ENCODE measurements at regions not wholly inside any gene's neighbourhood (a gene's known extent, or its start where the extent isn't known, plus 50 kb on each side); places are given as distances from the start of the nearest gene placed in this dataset.

DNA sequence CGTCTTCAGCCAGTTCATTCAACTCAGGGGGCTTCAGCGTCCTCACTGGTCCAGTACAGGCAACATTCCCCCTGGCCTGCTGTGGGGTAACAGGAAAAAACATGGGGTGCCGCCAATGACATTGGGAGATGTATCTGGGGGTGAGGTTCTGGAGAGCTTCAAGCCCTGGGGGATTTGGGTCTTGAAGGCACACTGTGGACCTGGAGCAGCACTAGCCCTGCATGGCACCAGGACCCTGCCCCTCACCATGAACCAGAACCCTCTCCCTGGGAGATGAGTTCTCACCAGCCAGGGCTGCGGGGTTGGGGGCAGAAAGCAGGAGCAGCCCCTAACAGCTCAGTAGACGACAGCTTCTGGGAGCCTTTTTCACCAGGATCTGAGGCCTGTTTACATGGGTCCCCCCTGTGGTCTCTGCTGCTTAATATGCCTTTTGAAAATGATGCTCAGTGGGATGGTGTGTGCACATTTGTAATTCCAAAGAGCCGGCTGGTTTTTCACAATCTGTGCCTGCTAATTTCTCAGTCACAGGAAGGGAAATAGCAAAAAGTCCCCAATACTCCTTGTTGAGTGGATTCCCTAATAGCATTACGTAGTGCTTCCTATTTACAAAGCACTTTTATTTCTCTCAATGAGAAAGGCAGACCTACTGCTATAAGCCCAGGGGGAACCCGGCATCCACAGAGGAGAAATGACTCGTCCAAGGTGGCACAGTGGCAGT is 509.5 kb downstream of the RPS24 start:
- no peak for TF ChIP-seq CTCF (IDR thresholded peaks at IDR 0.05; ENCODE audit: unreplicated experiment)
- Mint-ChIP-seq H3K36me3 (ENCODE audit: insufficient read depth, unreplicated experiment) (no peaks in the 10 kb centered on the region), H3K27ac (ENCODE audit: unreplicated experiment) (no peak overlapping the region), H3K27me3 (ENCODE audit: unreplicated experiment) (peaks cover 99% of the 10 kb centered on the region), H3K4me1 (ENCODE audit: low read depth, unreplicated experiment) (no peaks in the 10 kb centered on the region), H3K4me3 (ENCODE audit: low read depth, unreplicated experiment) (no peak overlapping the region), H3K9me3 (ENCODE audit: low read depth, unreplicated experiment) (no peaks in the 10 kb centered on the region)
- CTCF ChIA-PET = no interaction called here
- no peak for DNase-seq
- intact Hi-C loops (cut with micrococcal nuclease; ENCODE audit: unreplicated experiment) = no loop called here
- BruUV-seq (replicated peaks) = no TSS peak

GRCh38 chr10:78543749-78544362 is 510.2 kb downstream of the RPS24 start:
- H3K4me1 Mint-ChIP-seq (ENCODE audit: low read depth, unreplicated experiment) = no peaks in the 10 kb centered on the region
- no peak overlapping the region for H3K27ac Mint-ChIP-seq (ENCODE audit: unreplicated experiment)
- DNase-seq = no peak
- H3K27me3 Mint-ChIP-seq (ENCODE audit: unreplicated experiment) = peaks cover 99% of the 10 kb centered on the region
- H3K36me3 Mint-ChIP-seq (ENCODE audit: insufficient read depth, unreplicated experiment) = no peaks in the 10 kb centered on the region
- no peaks in the 10 kb centered on the region for H3K9me3 Mint-ChIP-seq (ENCODE audit: low read depth, unreplicated experiment)
- intact Hi-C loops (cut with micrococcal nuclease; ENCODE audit: unreplicated experiment) = no loop called here
- no peak overlapping the region for H3K4me3 Mint-ChIP-seq (ENCODE audit: low read depth, unreplicated experiment)
- CTCF ChIA-PET = no interaction called here
- no peak for TF ChIP-seq CTCF (IDR thresholded peaks at IDR 0.05; ENCODE audit: unreplicated experiment)
- no TSS peak for BruUV-seq (replicated peaks)

GRCh38 chr10:78544423-78545090 is 510.9 kb downstream of the RPS24 start:
- BruUV-seq (replicated peaks) = no TSS peak

GRCh38 chr10:78545756-78546155 is 512.1 kb downstream of the RPS24 start:
- Mint-ChIP-seq H3K27ac (ENCODE audit: unreplicated experiment) (no peak overlapping the region), H3K27me3 (ENCODE audit: unreplicated experiment) (peaks cover 99% of the 10 kb centered on the region), H3K4me1 (ENCODE audit: low read depth, unreplicated experiment) (no peaks in the 10 kb centered on the region), H3K4me3 (ENCODE audit: low read depth, unreplicated experiment) (no peak overlapping the region), H3K9me3 (ENCODE audit: low read depth, unreplicated experiment) (no peaks in the 10 kb centered on the region), H3K36me3 (ENCODE audit: insufficient read depth, unreplicated experiment) (no peaks in the 10 kb centered on the region)
- CTCF ChIA-PET = interaction anchor here (2.0 kb wide), 1 partner anchor 112 kb away, joined by 5 read pairs; no protein-coding TSS in a partner anchor
- BruUV-seq (replicated peaks) = no TSS peak
- DNase-seq = no peak
- intact Hi-C loops (cut with micrococcal nuclease; ENCODE audit: unreplicated experiment) = no loop called here
- no peak for TF ChIP-seq CTCF (IDR thresholded peaks at IDR 0.05; ENCODE audit: unreplicated experiment)

More at GRCh38 chr10:78544423-78545090, 510.9 kb downstream of the RPS24 start:
- no peaks in the 10 kb centered on the region for H3K36me3 Mint-ChIP-seq (ENCODE audit: insufficient read depth, unreplicated experiment)
- no peaks in the 10 kb centered on the region for H3K9me3 Mint-ChIP-seq (ENCODE audit: low read depth, unreplicated experiment)
- no peak overlapping the region for H3K27ac Mint-ChIP-seq (ENCODE audit: unreplicated experiment)
- no peaks in the 10 kb centered on the region for H3K4me1 Mint-ChIP-seq (ENCODE audit: low read depth, unreplicated experiment)
- no peak for TF ChIP-seq CTCF (IDR thresholded peaks at IDR 0.05; ENCODE audit: unreplicated experiment)
- DNase-seq = no peak
- peaks cover 99% of the 10 kb centered on the region for H3K27me3 Mint-ChIP-seq (ENCODE audit: unreplicated experiment)
- H3K4me3 Mint-ChIP-seq (ENCODE audit: low read depth, unreplicated experiment) = no peak overlapping the region
- intact Hi-C loops (cut with micrococcal nuclease; ENCODE audit: unreplicated experiment) = no loop called here
- CTCF ChIA-PET = no interaction called here
